C4-2B (cell line): ENCODE measurements at regions not wholly inside any gene's neighbourhood (a gene's known extent, or its start where the extent isn't known, plus 50 kb on each side); places are given as distances from the start of the nearest gene placed in this dataset.
"Not testable (repeated sequence)": the region's sequence is repeated elsewhere in the genome, so short reads cannot be mapped to it uniquely, and the experiment has no call there.

Experiments used
- H3K27ac ChIP-seq: fragments of 450-650 bp; 2 replicates; pipeline ENCODE4 v1.5.1; 2017
- CTCF ChIP-seq: fragments of 450-650 bp; conservative IDR thresholded peaks from 2 replicates; pipeline ENCODE4 v1.5.1; 2017; ENCODE audit warnings: mild to moderate bottlenecking
- ZFX ChIP-seq: fragments of 450-650 bp; IDR thresholded peaks from 2 replicates; pipeline ENCODE4 v1.6.1; 2017

- TF ChIP-seq CTCF (no peak), ZFX (no peak)
- H3K27ac ChIP-seq = no peak overlapping the region
These were observed 83.5 kb upstream of the SYNCRIP start for GRCh38 chr6:85726206-85726605.

DNA sequence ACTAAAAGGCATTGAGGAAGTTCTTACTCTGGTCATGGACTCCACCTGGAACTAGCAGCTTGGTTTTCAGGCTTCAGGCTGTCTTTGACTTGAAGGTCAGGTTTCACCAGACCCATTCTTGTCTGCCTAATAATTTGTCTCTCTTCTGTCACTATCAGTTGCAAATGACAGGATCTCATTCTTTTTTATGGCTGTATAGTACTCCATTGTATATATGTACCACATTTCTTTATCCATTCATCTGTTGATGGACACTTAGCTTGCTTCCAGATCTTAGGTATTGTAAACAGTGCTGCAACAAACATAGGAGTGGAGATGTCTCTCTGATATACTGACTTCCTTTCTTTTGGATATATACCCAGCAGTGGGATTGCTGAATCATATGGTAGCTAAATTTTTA, 73.1 kb upstream of the SYNCRIP start:
- H3K27ac ChIP-seq = no peak overlapping the region
- TF ChIP-seq CTCF (no peak), ZFX (no peak)

- no peak overlapping the region for H3K27ac ChIP-seq
- TF ChIP-seq ZFX (no peak), CTCF (no peak)
These were observed 72.3 kb upstream of the SYNCRIP start for GRCh38 chr6:85714893-85715530.

DNA sequence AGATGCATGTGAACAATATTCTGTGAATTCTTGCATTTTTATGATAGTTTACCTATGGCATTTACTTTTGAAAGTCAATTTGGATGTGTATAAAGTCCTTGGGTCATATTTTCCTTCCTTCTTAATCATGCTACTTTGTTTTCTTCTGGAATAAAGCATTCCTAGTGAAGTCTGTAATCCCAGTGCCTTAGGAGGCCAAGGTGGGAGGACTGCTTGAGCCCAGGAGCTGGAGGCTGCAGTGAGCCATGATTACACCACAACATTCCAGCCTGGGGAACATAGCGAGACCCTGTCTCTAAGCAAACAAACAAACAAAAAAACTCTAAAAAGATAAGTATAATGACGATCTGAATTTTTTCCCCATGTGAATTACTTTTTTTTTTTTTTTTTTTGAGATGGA, 69.7 kb upstream of the SYNCRIP start:
- no peak overlapping the region for H3K27ac ChIP-seq
- TF ChIP-seq CTCF = no peak

DNA sequence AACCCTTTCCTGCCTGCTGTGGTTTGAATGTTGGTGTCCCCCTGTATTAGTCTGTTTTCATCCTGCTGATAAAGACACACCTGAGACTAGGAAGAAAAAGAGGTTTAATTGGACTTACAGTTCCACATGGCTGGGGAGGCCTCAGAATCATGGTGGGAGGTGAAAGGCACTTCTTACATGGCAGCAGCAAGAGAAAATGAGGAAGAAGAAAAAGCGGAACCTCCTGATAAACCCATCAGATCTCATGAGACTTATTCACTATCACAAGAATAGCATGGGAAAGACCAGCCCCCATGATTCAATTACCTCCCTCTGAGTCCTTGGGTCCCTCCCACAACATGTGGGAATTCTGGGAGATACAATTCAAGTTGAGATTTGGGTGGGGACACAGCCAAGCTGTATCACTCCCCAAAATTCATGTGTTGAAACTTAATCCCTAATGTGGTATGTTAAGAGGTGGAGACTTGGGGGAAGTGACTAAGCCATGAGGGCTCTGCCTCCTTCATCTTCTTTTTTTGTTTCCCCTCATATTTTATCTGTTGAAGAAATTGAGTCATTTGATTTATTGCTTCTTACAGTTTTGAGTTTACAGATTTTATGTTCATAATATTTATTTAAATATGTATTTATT, 64.9 kb upstream of the SYNCRIP start:
- not testable (repeated sequence) for H3K27ac ChIP-seq

GRCh38 chr6:85706272-85706671, 63.6 kb upstream of the SYNCRIP start:
- no peak for TF ChIP-seq CTCF
- TF ChIP-seq ZFX = no peak

DNA sequence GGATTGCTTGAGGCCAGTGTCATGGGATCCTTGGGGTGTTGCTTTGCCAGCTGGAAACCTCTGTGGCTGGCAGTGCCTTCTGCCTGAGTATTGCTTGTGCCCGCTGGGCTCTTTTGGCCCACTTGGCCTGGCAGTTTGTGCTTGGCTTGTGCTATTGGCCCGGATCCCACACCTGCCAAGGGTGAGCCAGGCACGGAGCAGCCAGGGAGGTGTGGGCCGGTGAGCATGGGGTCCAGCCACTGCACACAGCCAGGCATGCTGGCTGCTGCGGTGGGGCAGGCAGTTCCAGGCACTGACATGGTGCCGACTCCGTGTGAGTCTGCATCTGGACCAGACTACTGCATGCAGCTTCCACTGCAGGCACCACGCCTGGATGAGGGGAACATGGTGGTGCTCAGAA, 62.5 kb upstream of the SYNCRIP start:
- no peak overlapping the region for H3K27ac ChIP-seq
- no peak for TF ChIP-seq CTCF
- TF ChIP-seq ZFX = no peak

More at GRCh38 chr6:85706272-85706671, 63.6 kb upstream of the SYNCRIP start:
- H3K27ac ChIP-seq = no peak overlapping the region

GRCh38 chr6:85703406-85703805, 60.7 kb upstream of the SYNCRIP start:
- H3K27ac ChIP-seq = no peak overlapping the region
- no peak for TF ChIP-seq CTCF
- TF ChIP-seq ZFX = no peak
